ENCODE measurements at regions not wholly inside any gene's neighbourhood (a gene's known extent, or its start where the extent isn't known, plus 50 kb on each side); places are given as distances from the start of the nearest gene placed in this dataset.

- no peak for DNase-seq
These were observed 52.7 kb upstream of the ERCC6L2 start for GRCh38 chr9:95822583-95823431.

- no peak for DNase-seq
These were observed 53.5 kb upstream of the ERCC6L2 start for GRCh38 chr9:95822015-95822414.

DNA sequence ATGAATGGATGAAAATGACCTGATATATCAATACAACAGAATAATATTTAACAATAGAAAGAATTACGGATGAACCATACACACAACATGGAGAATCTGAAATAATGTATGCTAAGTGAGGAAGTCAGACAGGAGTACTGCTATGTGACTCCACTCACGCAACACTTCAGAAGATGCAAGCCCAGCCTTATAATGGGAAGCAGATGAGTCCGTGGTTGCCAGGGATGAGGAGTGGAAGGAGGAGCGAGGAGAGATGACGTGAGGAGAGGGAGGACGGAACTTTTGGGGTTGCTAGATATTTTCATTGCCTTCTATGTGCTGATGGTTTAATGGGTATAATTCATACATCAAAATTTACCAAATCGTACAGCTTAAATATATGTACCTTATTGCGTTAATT, 55.4 kb upstream of the ERCC6L2 start:
- no peak for DNase-seq

DNA sequence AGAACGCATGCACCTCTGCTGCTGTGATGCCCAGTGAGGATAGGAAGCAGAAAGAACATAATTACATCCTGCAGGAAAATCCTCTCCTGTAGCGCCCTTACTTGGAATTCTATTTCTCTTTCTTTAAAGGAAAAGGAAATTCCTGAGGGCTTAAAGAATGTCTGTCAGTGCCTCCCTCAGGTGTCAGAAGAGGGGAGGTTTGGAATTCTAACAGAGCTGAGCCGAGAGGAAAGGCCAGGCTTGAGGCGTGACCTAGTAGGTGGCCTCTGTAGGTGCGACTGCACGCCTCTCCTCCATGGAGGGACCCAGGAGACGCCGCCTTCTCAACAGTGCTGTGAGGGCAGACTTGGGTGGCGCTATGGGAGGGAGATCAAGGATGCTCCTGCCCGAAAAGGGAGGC, 55.9 kb upstream of the ERCC6L2 start:
- DNase-seq, result no peak

DNA sequence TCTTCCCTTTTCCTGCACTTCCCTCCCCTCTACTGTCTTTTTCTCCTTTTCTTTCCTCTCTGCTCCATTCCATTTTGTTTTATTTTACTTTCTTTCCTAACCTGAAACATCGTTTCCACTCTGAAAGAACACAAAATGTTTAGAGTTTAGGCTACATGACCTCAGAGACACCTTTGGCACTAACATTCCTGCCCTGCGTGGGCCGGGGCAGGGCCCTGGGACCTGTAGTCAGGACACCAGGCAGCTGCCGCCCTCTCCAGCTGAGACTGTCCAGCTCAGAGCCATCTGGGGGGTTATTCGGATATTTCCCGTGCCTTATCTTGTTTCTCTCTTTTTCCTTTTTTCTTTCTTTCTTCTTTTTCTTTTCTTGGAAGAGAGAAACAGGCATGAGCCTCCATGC, 58.3 kb upstream of the ERCC6L2 start:
- DNase-seq, result no peak

- DNase-seq, result no peak
These were observed 58.8 kb upstream of the ERCC6L2 start for GRCh38 chr9:95816716-95817115.

DNA sequence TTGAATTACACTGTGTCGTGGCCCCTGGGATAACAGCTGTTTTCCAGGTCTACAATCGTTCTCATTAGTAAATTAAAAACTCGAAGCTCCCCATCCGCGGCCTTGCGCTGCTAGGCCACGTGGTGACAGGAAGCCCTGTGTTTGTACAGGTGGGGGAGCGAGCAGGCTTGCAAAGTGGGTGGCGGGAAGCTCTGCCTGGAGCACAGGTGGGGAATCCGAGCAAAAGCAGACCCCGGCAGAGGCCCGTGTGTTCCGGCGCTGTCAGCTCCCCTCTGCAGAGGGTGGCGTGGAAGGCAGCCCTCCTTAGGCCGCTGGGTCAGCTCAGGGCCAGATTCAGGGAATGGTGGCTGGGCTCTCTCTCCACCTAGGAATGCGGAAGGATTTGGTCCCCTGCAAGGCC, 59.5 kb upstream of the ERCC6L2 start:
- no peak for DNase-seq

DNA sequence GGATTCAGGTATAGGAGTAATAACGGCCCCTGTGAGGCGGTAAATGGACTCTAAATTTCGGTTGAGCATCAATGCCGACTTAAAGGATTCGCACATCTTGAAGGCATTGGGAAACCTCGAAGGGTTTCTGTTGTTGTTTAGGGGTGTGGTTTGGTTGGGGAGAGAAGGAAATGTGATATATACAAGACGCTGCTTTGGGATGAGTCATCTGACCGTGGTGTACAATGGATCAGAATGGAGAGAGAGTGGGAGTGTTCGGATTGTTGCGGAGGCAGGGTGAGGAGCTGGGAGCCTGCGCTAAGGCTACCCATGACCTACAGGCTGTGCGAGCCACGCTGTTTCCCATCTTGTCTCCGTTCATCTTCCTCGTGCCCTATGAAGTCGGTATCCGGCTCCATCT, 60.4 kb upstream of the ERCC6L2 start:
- DNase-seq, result no peak

- no peak for DNase-seq
These were observed 61.6 kb upstream of the ERCC6L2 start for GRCh38 chr9:95813923-95814322.

DNA sequence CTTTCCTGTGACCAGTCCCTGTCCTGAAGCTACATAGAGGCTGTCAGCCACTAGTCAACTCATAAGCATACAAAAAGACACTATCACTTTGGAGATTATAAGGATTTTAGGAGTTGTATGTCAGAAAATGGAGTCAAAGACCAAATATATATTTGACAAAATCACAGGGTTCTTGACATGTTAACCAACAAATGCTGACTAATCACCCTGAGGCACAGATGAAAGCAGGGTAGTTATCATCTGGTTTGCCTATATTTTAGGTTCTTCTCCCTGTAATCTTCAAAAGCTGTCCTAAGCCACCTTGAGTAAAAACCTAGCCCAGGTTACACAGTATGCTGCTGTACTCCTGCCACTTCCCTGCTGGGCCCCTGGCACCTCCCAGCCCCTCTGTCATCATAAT, 64.7 kb upstream of the ERCC6L2 start:
- no peak for DNase-seq

GRCh38 chr9:95810133-95810532, 65.4 kb upstream of the ERCC6L2 start:
- no peak for DNase-seq

DNA sequence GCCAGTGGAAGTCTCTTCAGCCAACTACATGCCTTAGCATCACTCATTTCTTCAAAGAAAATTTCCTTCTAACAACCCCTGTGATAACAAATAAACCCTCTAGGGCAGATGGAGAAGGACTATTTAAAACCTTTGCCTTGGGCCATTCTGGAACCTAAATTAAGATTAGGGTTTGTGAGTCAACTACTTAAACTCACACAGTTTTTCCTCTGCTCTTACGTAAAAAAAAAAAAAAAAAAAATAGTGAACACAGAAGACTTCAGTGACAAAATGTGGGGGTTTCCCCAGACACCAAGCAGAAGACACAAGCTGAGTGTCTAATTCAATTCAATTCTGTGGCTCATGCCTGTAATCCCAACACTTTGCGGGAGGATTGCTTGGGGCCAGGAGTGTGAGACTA, 65.8 kb upstream of the ERCC6L2 start:
- no peak for DNase-seq

- DNase-seq, result no peak
These were observed 67.5 kb upstream of the ERCC6L2 start for GRCh38 chr9:95808011-95808410.

DNA sequence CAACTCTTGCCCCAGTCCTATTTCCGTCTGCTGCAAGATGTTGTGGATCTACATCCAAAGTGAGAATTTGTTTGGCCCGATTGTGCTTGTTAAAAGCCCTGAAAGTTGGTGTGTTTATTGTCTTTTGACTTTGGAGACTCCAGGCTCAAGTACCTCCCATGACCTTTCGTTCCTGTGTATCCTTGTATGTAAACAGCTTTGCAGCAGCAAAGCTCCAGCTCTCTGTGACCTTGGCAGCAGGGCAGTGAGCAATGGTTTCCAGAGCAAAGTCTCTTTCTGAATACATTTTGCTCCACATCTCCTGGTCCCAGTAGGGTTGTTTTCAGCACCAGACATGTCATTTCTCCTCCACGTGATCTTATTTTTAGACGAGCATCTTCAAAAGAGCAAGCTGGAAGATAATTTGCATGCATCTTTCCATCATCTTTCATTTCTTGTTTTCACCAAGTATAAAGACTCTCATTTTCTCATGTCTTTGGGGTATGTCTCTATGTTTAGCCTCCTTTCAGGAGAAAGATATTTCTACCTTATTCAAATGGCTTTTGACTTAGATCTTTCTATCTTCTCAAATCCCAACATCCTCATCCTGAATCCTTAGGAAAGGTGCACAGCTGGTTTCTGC, 68.1 kb upstream of the ERCC6L2 start:
- no peak for DNase-seq

- no peak for DNase-seq
These were observed 72.3 kb upstream of the ERCC6L2 start for GRCh38 chr9:95803197-95803596.

DNA sequence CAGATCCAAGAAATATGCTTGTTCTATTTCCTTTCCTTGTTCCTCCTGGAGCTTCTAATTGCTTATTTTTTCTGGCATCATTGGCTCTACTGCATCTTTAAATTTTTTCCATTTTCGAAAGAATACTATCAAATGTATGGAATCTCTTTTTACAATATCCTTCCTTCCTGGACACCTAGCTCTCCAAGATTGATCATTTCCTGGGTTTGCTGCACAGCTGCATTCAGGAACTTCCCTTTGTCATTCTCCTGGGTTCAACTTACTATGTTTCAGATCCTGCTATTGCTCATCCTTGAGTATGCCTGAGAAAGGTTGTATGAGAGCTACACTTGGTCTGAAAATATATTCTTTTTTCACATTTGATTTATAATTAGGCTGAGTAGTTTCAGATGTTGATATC, 73.7 kb upstream of the ERCC6L2 start:
- no peak for DNase-seq

DNA sequence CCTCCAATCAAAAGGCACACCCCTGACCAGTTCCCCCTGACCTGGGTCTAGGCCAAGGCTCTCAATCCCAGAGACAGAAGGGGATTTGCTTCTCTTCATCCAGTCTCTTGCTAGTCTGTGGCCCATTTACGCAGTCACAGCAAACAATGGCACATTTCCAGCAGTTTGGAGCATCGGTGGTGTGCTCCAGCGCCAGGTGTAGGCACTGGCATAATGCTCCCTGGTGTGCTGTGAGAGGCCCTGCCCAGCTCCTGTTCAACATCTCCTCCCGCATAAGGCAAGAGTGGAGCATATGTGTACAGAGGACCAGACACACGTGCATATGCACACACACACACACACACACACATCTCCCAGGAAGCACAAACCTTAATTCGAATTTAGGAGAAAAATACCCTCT, 79.5 kb upstream of the ERCC6L2 start:
- no peak for DNase-seq

DNA sequence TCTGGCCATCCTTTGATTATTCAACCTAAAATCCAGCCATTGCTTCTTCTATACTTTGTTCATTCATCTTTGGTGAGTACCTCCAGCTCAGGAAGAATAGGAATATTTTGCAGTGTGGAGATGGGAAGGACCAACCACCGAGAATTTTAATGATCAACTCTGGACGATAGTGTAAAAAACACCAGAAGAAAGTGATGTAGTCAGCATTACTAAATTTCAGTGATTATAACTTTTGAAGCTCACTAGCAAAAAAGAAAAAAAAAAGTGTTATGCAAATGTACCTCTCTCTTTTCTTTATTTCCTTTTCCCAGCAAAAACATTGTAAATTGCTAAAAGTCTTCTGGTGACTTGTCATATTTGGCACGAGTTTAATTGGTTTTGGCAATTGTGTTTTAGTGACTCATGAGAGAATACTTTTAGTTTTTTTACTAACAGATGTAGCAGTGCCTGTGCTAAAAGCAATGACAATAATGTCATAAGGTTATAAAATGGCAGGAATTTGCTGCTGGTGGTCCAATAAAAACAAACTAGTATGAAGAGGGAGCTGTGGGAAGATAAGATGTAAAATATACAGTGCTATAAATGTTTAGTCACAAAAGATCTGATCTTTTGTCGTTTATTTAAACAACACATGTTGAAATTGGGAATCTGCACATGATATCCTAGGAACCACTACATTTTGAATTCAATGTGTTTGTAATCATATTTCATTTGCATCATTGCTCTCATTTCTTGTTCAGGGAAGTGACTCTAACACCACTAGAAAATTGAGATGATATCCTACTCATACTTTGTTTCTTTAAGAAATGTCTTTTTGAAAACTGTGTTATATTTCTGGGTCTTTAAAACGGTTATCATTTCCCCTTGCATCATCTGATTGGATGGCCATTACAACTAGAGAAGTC, 81.3 kb upstream of the ERCC6L2 start:
- no peak for DNase-seq

- no peak for DNase-seq
These were observed 83.8 kb upstream of the ERCC6L2 start for GRCh38 chr9:95791695-95792094.

DNA sequence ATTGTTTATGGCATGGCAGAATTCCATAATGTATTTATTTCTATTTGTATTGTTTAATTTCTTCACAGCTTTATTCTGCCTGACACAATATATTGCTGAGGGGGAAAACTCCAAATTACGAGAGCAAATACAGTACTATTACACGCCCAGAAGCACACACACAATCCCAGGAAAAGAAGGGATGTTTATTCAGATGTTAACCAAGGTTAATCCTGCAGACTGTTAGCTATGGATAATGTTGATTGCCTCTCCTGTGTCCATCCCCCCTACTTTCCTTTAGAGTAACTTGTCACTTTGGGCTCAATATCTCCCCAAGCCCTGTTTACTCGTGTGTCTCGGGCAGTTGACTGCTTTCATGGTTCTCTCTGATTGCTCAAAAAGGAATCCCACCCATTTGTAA, 84.2 kb upstream of the ERCC6L2 start:
- no peak for DNase-seq

GRCh38 chr9:95788521-95788991, 86.9 kb upstream of the ERCC6L2 start:
- DNase-seq, result no peak

- DNase-seq, result no peak
These were observed 87.5 kb upstream of the ERCC6L2 start for GRCh38 chr9:95788021-95788420.

DNA sequence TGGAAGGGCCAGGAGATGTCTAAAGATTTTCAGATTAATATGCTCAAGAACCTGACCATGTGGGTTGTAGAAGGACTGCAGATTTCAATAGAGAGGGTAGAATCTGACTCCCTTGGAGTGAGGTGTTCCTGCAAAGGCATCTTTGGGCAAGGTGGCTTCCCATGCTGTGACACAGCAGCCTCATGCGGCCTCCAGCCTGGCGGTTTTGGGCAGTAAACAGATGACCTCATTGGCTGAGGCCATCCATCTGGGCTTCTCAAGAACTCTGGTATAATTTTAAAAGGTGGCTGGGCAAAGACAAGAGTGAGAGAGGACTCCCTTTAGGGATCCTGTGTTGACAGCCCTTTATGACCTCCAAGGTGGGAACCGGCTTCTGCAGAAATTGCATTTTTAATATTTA, 90.3 kb upstream of the ERCC6L2 start:
- DNase-seq, result no peak

- DNase-seq, result no peak
These were observed 91.2 kb upstream of the ERCC6L2 start for GRCh38 chr9:95784318-95784717.
